Body of pancreas (tissue), 4 donors: ENCODE measurements at regions not wholly inside any gene's neighbourhood (a gene's known extent, or its start where the extent isn't known, plus 50 kb on each side); places are given as distances from the start of the nearest gene placed in this dataset.

ENCODE experiments used
- ATAC-seq: fragments of 150-250 bp; one replicate; pipeline ENCODE4 v1.9.1; 2016
- DNase-seq, 4 donors: peaks; one replicate each; pipeline ENCODE4 v3.0.0-alpha.2; 2019
- H3K27ac ChIP-seq, 4 donors: fragments of 200-600 bp; sonication (generic); 1 replicate in 3 of 4; 2 replicates in 1 of 4; pipeline versions ENCODE4 v1.5.1 to v1.6.1; 2016 to 2019; ENCODE audit warnings: mild to moderate bottlenecking in 1 of 4, mixed read lengths in 1 of 4, moderate library complexity in 1 of 4
- H3K27me3 ChIP-seq, 2 donors: fragments of 200-600 bp; sonication (generic); one replicate each; pipeline ENCODE4 v1.6.0; 2016; ENCODE audit warnings: mild to moderate bottlenecking in 1 of 2
- H3K36me3 ChIP-seq, 2 donors: fragments of 200-600 bp; sonication (generic); replicated peaks in 1 of 2; 2 replicates each; pipeline ENCODE4 v1.5.1; 2016; ENCODE audit warnings: low read depth in 2 of 2; ENCODE audit not compliant: insufficient read depth in 1 of 2
- H3K4me1 ChIP-seq: fragments of 200-600 bp; sonication (generic); one replicate; pipeline ENCODE4 v1.6.0; 2016
- H3K4me3 ChIP-seq, 2 donors: fragments of 200-600 bp; sonication (generic); 1 replicate in 1 of 2; 2 replicates in 1 of 2; pipeline ENCODE4 v1.5.1; 2016 to 2019
- H3K9me3 ChIP-seq, 3 donors: fragments of 200-600 bp; sonication (generic); 1 replicate in 2 of 3; 2 replicates in 1 of 3; pipeline ENCODE4 v1.5.1; 2016
- CTCF ChIP-seq, 7 experiments: fragments of 450-650 bp in 4 of 7; fragments of 200-600 bp in 3 of 7; sonication (generic) in 3 of 7; IDR thresholded peaks; one replicate each; pipeline ENCODE4 v1.5.1; 2016 to 2019; ENCODE audit warnings: antibody characterized with exemption in 7 of 7
- POLR2A ChIP-seq, 3 donors: fragments of 450-650 bp; IDR thresholded peaks; one replicate each; pipeline ENCODE4 v1.6.1; 2016; ENCODE audit warnings: antibody characterized with exemption in 3 of 3, mild to moderate bottlenecking in 2 of 3
- WGBS, 2 donors: methylation state at CpG; one replicate each; pipeline ENCODE4 v1.1.5; 2017; 5-methylcytosine and 5-hydroxymethylcytosine counted together
- intact Hi-C: fragments of 100-400 bp; cut with DNase I; formaldehyde crosslinking; loops from one replicate; pipeline ENCODE4 v1.15.1; 2023

DNA sequence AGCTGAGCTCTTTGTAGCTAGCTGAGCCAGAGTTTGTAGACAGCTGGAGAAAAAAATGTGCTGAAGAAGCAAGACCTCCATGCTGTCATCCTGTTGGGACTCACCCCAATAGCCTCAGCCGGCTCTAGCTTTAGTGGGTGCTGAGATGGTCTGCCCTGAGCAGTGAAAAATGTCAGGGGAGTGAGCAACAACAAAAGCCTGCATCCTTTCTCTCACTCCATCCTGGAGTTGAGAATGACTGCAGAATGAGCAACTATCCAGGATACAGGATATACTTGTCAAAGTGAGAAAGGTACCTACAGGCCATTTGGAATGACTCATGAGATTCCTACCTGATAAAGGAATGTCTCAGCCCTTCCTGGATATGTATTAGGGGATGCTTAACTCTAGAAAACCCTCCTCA is 146.1 kb upstream of the DLX2 start:
- no peak for TF ChIP-seq CTCF (IDR thresholded peaks at IDR 0.05)
- no peak for TF ChIP-seq POLR2A (IDR thresholded peaks at IDR 0.05)
- DNase-seq: no peak
- 94 to 100% methylated on average over 1 of the region's 1 CpG for WGBS, 2 donors
- H3K36me3 ChIP-seq: no peaks in the 10 kb centered on the region
- H3K4me3 ChIP-seq: no peak overlapping the region
- peaks cover 2% of the 10 kb centered on the region for H3K4me1 ChIP-seq
- no peak for ATAC-seq
- H3K27me3 ChIP-seq: no peaks in the 10 kb centered on the region
- no peak overlapping the region for H3K27ac ChIP-seq
- intact Hi-C loops: no loop called here
- no peaks in the 10 kb centered on the region for H3K9me3 ChIP-seq

- intact Hi-C loops: no loop called here
- WGBS, 2 donors: 96 to 97% methylated on average over 2 of the region's 2 CpGs
- H3K27ac ChIP-seq: no peak overlapping the region
Observed at GRCh38 chr2:172249334-172249733, 146.6 kb upstream of the DLX2 start.

DNA sequence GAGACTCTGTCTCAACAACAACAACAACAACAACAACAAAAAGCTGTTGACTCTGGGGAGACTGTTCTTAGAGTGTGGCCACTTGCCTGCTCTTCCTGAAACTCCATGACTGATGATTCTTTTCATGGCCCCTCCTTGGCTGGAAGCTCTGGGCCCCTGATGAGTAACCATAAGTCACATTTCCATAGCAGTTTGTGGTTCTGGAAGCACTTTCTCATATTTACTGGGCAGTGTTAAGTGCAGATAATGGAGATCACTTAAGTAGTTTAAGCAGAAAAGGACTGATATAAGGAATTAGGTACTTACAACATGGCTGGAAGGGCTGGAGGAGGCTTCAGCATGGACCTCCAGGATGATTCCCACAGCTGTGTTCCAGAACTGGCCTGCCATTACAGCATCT is 147.3 kb upstream of the DLX2 start:
- no peaks in the 10 kb centered on the region for H3K27me3 ChIP-seq
- H3K36me3 ChIP-seq: no peaks in the 10 kb centered on the region
- DNase-seq (no peak), ATAC-seq (no peak)
- peaks cover 7% of the 10 kb centered on the region for H3K4me1 ChIP-seq
- TF ChIP-seq CTCF (IDR thresholded peaks at IDR 0.05) (no peak), POLR2A (IDR thresholded peaks at IDR 0.05) (no peak)
- H3K9me3 ChIP-seq: no peaks in the 10 kb centered on the region
- intact Hi-C loops: no loop called here
- H3K4me3 ChIP-seq: no peak overlapping the region
- H3K27ac ChIP-seq: no peak overlapping the region

More at GRCh38 chr2:172249334-172249733, 146.6 kb upstream of the DLX2 start:
- no peaks in the 10 kb centered on the region for H3K36me3 ChIP-seq
- no peaks in the 10 kb centered on the region for H3K9me3 ChIP-seq
- peaks cover 7% of the 10 kb centered on the region for H3K4me1 ChIP-seq
- no peak overlapping the region for H3K4me3 ChIP-seq
- DNase-seq (no peak), ATAC-seq (no peak)
- TF ChIP-seq CTCF (IDR thresholded peaks at IDR 0.05): no peak
- TF ChIP-seq POLR2A (IDR thresholded peaks at IDR 0.05): no peak
- no peaks in the 10 kb centered on the region for H3K27me3 ChIP-seq

- WGBS, 2 donors: 62 to 73% methylated on average over 3 of the region's 3 CpGs
- TF ChIP-seq POLR2A (IDR thresholded peaks at IDR 0.05): no peak
- TF ChIP-seq CTCF (IDR thresholded peaks at IDR 0.05): no peak
- intact Hi-C loops: no loop called here
- Histone ChIP-seq H3K4me1 (peaks cover 7% of the 10 kb centered on the region), H3K36me3 (no peaks in the 10 kb centered on the region), H3K27me3 (no peaks in the 10 kb centered on the region), H3K9me3 (no peaks in the 10 kb centered on the region), H3K27ac (no peak overlapping the region), H3K4me3 (no peak overlapping the region)
- ATAC-seq (no peak), DNase-seq (no peak)
Observed at GRCh38 chr2:172251231-172251630, 148.5 kb upstream of the DLX2 start.

DNA sequence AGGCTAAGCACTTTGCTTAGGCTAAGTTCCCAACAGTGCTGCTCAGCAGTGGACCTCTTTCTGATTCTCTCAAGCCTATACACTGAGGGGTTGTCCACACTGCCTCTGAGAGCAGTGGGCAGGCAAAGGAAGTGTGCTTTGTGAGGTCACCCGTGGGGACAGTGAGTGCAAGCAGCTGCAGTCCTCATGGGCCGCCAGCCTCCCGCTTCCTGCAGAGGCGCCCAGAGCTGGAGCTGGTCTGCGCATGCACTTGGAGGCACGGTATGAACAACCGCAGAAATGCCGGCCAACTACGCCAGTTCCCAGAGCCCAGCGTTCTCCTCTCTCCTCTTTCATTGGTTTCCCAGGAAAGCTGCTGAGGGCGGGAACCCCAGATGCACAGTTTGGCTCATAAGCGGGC is 149.5 kb upstream of the DLX2 start:
- Histone ChIP-seq H3K4me3 (no peak overlapping the region), H3K27me3 (no peaks in the 10 kb centered on the region), H3K4me1 (peaks cover 7% of the 10 kb centered on the region), H3K36me3 (no peaks in the 10 kb centered on the region), H3K9me3 (no peaks in the 10 kb centered on the region), H3K27ac (no peak overlapping the region)
- ATAC-seq: no peak
- 68 to 89% methylated on average over 2 to 12 of the region's 12 CpGs for WGBS, 2 donors
- DNase-seq: no peak
- intact Hi-C loops: no loop called here
- TF ChIP-seq CTCF (IDR thresholded peaks at IDR 0.05) (no peak), POLR2A (IDR thresholded peaks at IDR 0.05) (no peak)
